Tibial nerve (tissue), 4 donors: ENCODE measurements at regions not wholly inside any gene's neighbourhood (a gene's known extent, or its start where the extent isn't known, plus 50 kb on each side); places are given as distances from the start of the nearest gene placed in this dataset.

Experiments
- DNase-seq, 2 donors: peaks; one replicate each; pipeline ENCODE4 v3.0.0-alpha.2; 2019; ENCODE audit warnings: low spot score in 2 of 2
- H3K27ac ChIP-seq, 4 donors: fragments of 200-600 bp; sonication (generic) in 3 of 4; one replicate each; pipeline ENCODE4 v1.5.1; 2017 to 2019; ENCODE audit warnings: mild to moderate bottlenecking in 1 of 4
- H3K27me3 ChIP-seq, 2 donors: fragments of 200-600 bp; sonication (generic) in 1 of 2; one replicate each; pipeline versions ENCODE4 v1.5.1 to v1.6.0; 2017 to 2019
- H3K36me3 ChIP-seq, 3 donors: fragments of 200-600 bp; sonication (generic); one replicate each; pipeline ENCODE4 v1.5.1; 2018 to 2019
- H3K4me1 ChIP-seq, 4 donors: fragments of 200-600 bp; sonication (generic) in 3 of 4; one replicate each; pipeline ENCODE4 v1.5.1; 2017 to 2019
- H3K4me3 ChIP-seq, 4 donors: fragments of 200-600 bp; sonication (generic) in 3 of 4; one replicate each; pipeline ENCODE4 v1.5.1; 2017 to 2019; ENCODE audit warnings: mild to moderate bottlenecking in 1 of 4, moderate library complexity in 1 of 4
- H3K9me3 ChIP-seq, 4 donors: fragments of 200-600 bp; sonication (generic) in 3 of 4; one replicate each; pipeline ENCODE4 v1.5.1; 2017 to 2019
- EP300 ChIP-seq, 2 donors: sonication (generic); formaldehyde crosslinking; IDR thresholded peaks; one replicate each; pipeline ENCODE4 v1.6.1; 2017; ENCODE audit warnings: antibody characterized with exemption in 2 of 2, mild to moderate bottlenecking in 1 of 2
- POLR2A ChIP-seq, 2 donors: fragments of 450-650 bp; IDR thresholded peaks; one replicate each; pipeline ENCODE4 v1.6.1; 2017; ENCODE audit warnings: antibody characterized with exemption in 2 of 2, mild to moderate bottlenecking in 2 of 2, moderate library complexity in 2 of 2
- WGBS, 2 donors: methylation state at CpG; one replicate each; pipeline ENCODE4 v1.1.5; 2018; 5-methylcytosine and 5-hydroxymethylcytosine counted together
- TF ChIP-seq, protein P1 (sequence below), 5 experiments: fragments of 200-600 bp in 3 of 5; fragments of 450-650 bp in 2 of 5; sonication (generic) in 3 of 5; IDR thresholded peaks; one replicate each; pipeline ENCODE4 v1.5.1; 2016 to 2019; ENCODE audit warnings: antibody characterized with exemption in 5 of 5, mild to moderate bottlenecking in 3 of 5, moderate library complexity in 2 of 5

DNA sequence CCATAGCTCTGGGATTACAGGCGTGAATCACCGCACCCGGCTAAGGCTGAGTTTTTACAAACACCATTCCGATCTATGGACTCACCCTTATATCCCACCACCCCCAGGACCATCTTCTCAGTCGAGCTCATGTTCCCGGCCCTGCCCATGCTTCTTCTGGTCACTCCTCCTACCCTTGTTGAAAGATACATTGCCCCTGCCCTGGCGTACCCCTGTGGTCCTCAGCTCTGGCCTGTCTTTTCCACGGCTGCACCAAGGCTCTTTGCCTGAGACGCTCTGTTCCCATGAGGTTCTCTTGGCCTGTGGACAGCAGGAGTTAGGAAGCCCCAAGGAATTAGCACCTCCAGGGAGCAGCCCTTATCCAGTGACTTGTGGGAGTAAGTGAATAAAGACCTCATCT, 379.4 kb upstream of the TNRC6C start:
- DNase-seq: no peak

DNA sequence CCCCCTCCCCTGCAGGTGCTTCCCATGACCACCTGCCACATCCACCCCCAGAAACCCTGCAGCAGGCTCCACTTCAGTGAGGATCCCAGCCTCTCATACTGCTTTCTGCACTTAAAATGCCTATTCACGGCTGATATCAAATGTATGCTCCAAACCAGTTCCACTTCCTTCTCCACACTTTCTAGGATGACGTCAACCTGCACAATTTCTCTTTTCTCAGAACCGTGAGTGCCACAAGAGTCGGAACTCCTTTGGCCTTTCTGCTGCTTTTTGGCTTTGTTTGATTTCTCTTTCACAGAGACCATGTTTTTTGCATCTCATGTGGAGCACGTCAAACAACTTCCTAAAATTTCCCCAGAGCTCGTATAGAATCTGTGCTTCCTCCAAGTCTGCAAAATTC, 378.8 kb upstream of the TNRC6C start:
- peak in 1 of 2 donors; percentile 14 for TF ChIP-seq EP300 (IDR thresholded peaks at IDR 0.05)
- TF ChIP-seq, protein P1, sequence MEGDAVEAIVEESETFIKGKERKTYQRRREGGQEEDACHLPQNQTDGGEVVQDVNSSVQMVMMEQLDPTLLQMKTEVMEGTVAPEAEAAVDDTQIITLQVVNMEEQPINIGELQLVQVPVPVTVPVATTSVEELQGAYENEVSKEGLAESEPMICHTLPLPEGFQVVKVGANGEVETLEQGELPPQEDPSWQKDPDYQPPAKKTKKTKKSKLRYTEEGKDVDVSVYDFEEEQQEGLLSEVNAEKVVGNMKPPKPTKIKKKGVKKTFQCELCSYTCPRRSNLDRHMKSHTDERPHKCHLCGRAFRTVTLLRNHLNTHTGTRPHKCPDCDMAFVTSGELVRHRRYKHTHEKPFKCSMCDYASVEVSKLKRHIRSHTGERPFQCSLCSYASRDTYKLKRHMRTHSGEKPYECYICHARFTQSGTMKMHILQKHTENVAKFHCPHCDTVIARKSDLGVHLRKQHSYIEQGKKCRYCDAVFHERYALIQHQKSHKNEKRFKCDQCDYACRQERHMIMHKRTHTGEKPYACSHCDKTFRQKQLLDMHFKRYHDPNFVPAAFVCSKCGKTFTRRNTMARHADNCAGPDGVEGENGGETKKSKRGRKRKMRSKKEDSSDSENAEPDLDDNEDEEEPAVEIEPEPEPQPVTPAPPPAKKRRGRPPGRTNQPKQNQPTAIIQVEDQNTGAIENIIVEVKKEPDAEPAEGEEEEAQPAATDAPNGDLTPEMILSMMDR (IDR thresholded peaks at IDR 0.05): no peak

More for the DNA sequence above, 379.4 kb upstream of the TNRC6C start:
- no peak overlapping the region for H3K4me3 ChIP-seq
- H3K27ac ChIP-seq: no peak overlapping the region
- peaks cover 0 to 11% (median 0%) of the 10 kb centered on the region in 4 donors for H3K9me3 ChIP-seq
- H3K27me3 ChIP-seq: no peaks in the 10 kb centered on the region
- TF ChIP-seq EP300 (IDR thresholded peaks at IDR 0.05): no peak
- no peaks in the 10 kb centered on the region for H3K36me3 ChIP-seq
- H3K4me1 ChIP-seq: no peaks in the 10 kb centered on the region
- WGBS, 2 donors: 92 to 93% methylated on average over 9 of the region's 9 CpGs

GRCh38 chr17:77580531-77581270, 377.8 kb upstream of the TNRC6C start:
- H3K27ac ChIP-seq: no peak overlapping the region
- no peaks in the 10 kb centered on the region for H3K4me1 ChIP-seq
- WGBS, 2 donors: 72 to 78% methylated on average over 7 to 8 of the region's 8 CpGs
- H3K36me3 ChIP-seq: no peaks in the 10 kb centered on the region
- no peak overlapping the region for H3K4me3 ChIP-seq
- H3K27me3 ChIP-seq: no peaks in the 10 kb centered on the region
- DNase-seq: no peak
- peaks cover 0 to 11% (median 0%) of the 10 kb centered on the region in 4 donors for H3K9me3 ChIP-seq
- no peak for TF ChIP-seq EP300 (IDR thresholded peaks at IDR 0.05)
- TF ChIP-seq, protein P1 (IDR thresholded peaks at IDR 0.05): no peak
- TF ChIP-seq POLR2A (IDR thresholded peaks at IDR 0.05): no peak

More for the DNA sequence above, 378.8 kb upstream of the TNRC6C start:
- no peak for DNase-seq
- H3K9me3 ChIP-seq: peaks cover 0 to 11% (median 0%) of the 10 kb centered on the region in 4 donors
- no peak overlapping the region for H3K27ac ChIP-seq
- H3K4me1 ChIP-seq: no peaks in the 10 kb centered on the region
- no peaks in the 10 kb centered on the region for H3K36me3 ChIP-seq
- H3K27me3 ChIP-seq: no peaks in the 10 kb centered on the region
- no peak overlapping the region for H3K4me3 ChIP-seq
- WGBS, 2 donors: 66 to 67% methylated on average over 6 of the region's 6 CpGs

- TF ChIP-seq POLR2A (IDR thresholded peaks at IDR 0.05) (no peak), EP300 (IDR thresholded peaks at IDR 0.05) (no peak)
- TF ChIP-seq, protein P1 (IDR thresholded peaks at IDR 0.05): no peak
- Histone ChIP-seq H3K4me3 (no peak overlapping the region), H3K9me3 (peaks cover 0 to 11% (median 0%) of the 10 kb centered on the region in 4 donors), H3K27ac (no peak overlapping the region), H3K4me1 (no peaks in the 10 kb centered on the region), H3K27me3 (no peaks in the 10 kb centered on the region), H3K36me3 (no peaks in the 10 kb centered on the region)
- no peak for DNase-seq
- WGBS, 2 donors: 63 to 70% methylated on average over 2 of the region's 2 CpGs
These were observed 377.0 kb upstream of the TNRC6C start for GRCh38 chr17:77581480-77581879.

- no peak overlapping the region for H3K27ac ChIP-seq
- no peaks in the 10 kb centered on the region for H3K4me1 ChIP-seq
- peaks cover 0 to 21% (median 0%) of the 10 kb centered on the region in 4 donors for H3K9me3 ChIP-seq
- no peak overlapping the region for H3K4me3 ChIP-seq
- DNase-seq: no peak
- TF ChIP-seq EP300 (IDR thresholded peaks at IDR 0.05): no peak
- TF ChIP-seq, protein P1 (IDR thresholded peaks at IDR 0.05): no peak
- no peak for TF ChIP-seq POLR2A (IDR thresholded peaks at IDR 0.05)
- no peaks in the 10 kb centered on the region for H3K36me3 ChIP-seq
- no peaks in the 10 kb centered on the region for H3K27me3 ChIP-seq
- 77 to 83% methylated on average over 9 of the region's 9 CpGs for WGBS, 2 donors
These were observed 373.2 kb upstream of the TNRC6C start for GRCh38 chr17:77585142-77585860.
